CMK (cell line): ENCODE measurements at regions not wholly inside any gene's neighbourhood (a gene's known extent, or its start where the extent isn't known, plus 50 kb on each side); places are given as distances from the start of the nearest gene placed in this dataset.

Experiments
- DNase-seq: peaks from one replicate; pipeline ENCODE4 v3.0.0-alpha.2; 2010; ENCODE audit warnings: low read depth

DNA sequence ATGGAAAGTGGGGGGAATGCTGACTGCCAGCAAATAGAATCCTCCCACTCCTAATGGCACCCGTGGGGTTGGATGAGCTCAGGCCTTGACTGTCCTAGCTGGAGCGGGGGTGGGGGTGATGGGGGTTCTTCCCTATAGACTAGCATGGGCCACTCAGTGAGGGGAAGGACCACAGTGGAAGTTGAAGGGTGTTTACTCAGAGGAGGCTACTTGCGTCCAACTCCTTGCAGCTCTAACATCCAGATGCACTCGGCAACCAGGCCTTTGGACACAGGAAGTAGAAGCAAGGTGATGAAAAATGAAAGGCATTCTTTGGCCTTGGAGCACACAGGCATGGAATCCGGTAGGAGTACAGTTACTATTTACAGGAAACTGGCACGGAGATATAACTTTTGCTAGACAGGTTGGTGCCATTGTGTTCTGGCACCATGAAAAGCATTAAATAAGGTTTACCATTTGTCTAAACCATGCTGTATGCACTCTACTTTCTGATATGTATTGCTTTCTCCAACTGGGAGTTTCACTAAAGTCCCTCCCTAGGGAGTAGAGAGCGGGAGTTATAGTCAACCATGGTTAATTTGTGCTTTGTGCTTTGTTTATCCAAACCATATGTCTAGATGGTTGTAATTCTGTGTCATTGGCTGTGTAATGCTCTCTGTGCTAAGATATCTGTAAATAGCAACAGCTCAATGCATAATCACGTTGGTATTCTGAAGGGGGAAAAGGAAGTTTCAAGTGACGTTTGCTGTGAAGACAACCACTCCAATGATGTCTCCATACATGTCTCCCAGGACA, 125.3 kb downstream of the TSHZ3 start:
- DNase-seq: no peak

DNA sequence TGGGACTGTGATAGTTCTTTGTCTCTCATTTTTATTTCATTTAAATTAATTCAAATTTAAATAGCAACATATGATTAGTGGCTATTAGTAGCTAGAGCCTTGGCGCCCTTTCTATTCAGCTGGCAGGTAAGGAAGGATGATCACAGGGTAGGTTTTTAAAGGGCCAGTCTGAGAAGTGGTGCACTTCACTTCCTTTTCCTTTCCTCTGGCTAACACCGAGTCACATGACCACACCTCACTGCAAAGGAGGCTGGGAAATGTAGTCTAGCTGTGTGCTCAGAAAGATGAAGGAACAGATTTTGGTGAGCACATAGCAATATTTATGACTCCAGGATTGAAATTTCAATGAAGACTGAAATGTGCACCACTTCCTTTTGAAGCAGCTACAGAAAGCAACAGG, 128.7 kb downstream of the TSHZ3 start:
- DNase-seq: peak; percentile 9

DNA sequence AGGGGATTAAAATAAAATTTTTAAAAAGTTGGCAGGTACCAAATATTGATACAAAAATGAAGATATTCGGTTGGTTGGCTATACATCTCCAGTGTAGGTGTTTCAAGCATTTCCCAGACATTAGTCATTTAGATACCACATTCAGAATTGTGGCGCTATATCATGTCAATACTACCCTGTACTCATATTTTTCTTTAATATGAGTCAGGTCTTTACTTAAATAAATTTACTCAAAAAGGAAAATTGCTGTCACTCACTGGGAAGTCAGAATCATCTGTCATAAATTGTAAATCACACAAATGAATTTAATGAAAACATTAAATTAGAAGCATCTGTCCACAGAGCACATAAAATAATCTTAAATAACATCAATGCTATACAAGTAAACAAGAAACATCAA, 134.2 kb downstream of the TSHZ3 start:
- DNase-seq: no peak

DNA sequence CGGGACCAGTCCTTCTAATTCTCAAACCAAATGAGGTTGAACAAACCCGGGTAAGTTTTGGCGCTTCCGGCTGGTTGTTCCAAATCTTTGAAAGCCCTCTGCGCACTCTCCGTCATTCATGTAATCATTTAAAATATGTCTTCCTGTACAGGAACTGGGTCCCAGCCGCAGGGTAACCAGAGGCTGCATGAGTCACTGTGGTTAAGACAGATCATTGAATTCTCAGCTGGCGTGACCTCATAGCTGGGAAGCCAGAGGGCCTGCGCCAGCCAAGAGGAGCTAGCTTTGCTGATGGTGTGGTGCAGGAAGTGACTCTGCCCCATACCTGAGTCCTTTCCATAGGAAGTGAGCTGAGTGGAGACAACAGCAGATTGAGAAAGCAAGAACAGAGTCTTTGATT, 135.2 kb downstream of the TSHZ3 start:
- peak; percentile 48 for DNase-seq

DNA sequence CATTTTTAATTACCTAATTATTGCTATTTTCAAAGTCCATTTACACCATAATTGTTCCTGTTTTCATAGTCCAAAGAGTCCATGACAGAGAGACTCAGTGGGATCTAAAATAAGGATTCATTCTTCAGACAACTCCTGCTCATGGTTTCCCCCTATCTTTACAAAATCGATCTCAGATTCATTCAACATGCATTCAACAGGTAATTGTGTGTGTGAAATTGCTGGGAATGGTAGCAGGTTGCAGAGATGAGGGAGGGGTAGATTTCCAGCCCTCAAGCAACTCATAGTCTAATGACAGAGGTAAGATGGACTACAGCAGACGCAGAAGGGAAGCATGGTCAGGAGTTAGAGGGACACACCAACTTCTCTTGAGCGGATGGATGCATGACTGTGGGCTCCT, 138.1 kb downstream of the TSHZ3 start:
- no peak for DNase-seq

DNA sequence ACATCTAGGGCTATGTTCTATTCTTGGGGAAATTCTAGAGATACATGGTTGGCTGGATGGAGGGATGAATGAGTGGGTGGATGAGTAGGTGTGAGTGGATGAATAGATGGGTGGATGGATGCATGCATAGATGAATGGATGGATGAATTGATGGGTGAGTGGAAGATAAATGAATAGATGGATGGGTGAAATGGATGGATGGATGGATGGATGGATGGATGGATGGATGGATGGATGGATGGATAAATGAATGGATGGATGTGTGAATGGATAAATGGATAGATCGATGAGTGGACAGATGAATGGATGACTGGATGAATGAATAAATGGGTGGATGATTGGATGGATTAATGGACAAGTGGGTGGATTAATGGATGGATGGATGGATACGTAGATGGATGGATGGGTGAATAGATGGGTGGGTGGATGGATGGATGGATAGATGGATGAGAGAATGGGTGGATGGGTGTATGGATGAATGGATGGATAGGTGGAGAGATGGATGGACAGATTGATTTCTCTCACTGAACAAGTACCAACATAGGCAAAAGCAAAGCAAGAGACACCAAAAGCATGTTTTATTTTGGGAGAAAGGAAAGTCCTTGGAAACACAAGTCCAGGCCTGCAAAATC, 143.2 kb downstream of the TSHZ3 start:
- no peak for DNase-seq

DNA sequence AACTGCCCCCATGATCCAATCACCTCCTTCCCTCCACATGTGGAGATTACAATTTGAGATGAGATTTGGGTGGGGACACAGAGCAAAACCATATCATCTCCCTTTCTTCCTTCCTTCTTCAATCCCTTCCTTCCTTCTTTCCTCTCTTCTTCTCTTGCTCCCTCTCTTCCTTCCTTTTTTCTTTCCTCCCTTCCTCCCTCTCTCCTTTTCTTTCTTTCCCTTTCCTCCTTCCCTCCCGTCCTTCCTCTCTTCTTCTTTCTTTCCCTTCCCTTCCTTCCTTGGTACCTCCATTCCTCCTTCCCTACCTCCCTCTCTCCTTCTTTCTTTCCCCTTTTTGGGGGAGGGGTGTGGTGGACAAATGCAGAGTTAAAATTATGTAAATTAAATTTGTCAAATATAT, 145.1 kb downstream of the TSHZ3 start:
- no peak for DNase-seq

DNA sequence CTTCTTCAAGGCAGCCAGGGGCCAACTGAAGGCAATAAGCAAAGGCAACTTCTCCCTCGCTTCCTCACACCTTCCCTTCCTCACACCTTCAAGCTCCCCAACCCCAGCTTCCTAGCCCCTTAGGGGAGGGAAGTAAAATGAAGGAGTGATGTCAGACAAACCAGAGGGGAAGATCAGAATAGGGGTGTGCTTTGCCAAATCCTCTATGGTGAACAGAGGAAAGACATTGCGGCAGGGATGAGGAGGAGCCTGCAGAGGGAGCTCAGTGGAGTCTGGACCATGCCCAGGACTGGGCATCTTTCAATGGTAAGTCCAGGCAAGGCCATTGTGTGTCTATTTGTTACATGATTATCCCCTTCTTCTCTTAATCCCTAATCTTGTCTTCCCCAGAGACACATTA, 164.0 kb downstream of the TSHZ3 start:
- no peak for DNase-seq

DNA sequence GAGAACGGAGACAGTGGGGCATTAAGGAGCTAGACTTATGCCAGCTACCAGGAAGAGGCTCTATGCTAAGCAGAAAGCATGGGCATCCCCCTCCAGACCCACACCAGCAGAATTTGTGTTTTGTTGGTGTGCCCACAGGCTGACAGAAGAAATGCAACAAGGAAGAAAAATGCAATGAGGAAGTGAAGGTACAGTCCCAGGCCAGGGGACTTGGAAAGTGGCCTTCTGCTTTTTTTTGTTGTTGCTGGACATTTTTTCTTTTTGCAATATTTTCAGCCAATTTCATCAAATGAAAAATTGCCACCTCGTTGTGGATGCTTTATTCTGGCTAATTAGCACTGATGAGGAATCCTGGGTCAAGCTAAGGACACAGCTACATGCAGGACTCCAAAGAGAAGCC, 167.7 kb downstream of the TSHZ3 start:
- DNase-seq: no peak

DNA sequence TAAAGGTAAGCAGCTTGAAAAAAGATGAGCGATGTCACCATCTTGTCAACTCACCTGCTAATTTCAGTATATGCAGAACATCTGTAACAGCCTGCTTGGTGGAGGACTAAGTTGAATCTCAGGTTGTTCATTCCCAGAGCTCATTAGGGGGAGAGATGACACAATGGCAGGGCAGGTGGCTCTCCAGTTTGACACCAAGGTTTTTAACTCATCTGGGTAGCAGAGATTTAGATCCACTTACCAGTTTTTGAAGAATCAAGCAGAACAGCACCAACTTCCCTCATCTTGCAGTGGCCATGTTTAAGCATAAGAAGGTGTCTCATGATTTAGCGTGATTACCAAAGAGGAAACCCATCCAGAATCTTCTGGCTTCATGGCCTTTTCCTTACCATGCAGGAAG, 168.3 kb downstream of the TSHZ3 start:
- no peak for DNase-seq

DNA sequence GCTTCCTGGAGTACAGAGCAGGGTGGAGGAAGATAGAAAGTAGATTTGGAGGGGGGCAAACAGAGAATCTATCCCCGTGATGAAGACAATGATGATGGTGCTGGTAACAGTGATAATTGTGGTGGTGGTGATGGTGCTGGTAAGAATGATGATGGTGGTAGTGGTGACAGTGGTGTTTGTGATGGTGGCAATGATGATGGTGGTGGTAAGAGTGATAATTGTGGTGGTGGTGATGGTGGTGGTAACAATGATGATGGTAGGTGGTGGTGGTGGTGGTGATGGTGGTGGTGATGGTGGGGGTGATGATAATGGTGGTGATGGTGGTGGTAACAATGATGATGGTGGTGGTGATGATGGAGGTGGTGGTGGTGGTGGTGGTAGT, 169.8 kb downstream of the TSHZ3 start:
- DNase-seq: no peak

DNA sequence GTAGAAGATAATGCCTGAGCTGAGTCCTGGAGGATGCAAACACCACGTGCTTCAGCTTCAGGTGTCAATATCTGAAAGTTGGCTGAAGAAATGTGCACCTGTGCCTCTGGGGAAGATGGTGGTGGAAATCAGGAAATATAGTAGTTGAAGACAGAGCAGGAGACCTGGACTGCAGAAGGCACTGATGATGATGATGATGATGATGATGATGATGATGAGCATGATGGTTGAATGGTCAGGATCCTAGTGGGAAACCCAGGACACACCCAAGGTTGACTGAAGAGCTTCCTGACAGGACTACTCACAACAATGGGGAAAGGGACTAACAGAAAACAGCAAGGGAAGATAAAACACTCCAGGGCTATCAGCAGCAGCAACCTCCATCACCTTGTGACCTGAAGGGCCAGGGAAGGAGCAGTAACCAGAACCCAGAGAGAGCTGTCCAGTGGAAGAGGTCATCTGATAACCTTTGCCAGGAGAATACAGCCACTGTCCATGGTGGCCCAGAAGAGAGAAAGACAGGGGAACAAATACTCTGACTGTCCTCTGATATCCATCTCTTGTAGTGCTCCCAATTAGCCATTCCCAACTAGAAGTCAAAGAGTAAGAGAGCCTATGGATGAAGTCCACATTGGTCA, 170.3 kb downstream of the TSHZ3 start:
- no peak for DNase-seq

DNA sequence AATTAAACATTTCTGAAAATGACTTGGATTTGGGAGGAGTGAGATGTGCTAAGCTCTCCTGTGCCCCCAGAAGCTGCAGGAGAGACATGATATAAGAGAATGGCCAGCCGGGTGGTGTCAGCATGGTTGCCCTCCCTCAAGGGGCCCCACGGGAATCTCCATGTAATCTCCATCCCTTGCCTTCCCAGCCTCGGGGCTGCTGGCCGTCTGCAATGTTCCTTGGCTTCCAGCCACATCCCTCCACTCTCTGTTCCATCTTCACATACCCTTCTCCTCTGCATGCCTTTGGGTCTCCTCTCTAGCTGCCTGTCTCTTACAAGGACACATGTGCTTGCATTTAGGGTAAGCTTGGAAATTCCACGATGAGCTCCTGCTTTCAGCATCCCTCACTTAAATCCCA, 172.0 kb downstream of the TSHZ3 start:
- no peak for DNase-seq

DNA sequence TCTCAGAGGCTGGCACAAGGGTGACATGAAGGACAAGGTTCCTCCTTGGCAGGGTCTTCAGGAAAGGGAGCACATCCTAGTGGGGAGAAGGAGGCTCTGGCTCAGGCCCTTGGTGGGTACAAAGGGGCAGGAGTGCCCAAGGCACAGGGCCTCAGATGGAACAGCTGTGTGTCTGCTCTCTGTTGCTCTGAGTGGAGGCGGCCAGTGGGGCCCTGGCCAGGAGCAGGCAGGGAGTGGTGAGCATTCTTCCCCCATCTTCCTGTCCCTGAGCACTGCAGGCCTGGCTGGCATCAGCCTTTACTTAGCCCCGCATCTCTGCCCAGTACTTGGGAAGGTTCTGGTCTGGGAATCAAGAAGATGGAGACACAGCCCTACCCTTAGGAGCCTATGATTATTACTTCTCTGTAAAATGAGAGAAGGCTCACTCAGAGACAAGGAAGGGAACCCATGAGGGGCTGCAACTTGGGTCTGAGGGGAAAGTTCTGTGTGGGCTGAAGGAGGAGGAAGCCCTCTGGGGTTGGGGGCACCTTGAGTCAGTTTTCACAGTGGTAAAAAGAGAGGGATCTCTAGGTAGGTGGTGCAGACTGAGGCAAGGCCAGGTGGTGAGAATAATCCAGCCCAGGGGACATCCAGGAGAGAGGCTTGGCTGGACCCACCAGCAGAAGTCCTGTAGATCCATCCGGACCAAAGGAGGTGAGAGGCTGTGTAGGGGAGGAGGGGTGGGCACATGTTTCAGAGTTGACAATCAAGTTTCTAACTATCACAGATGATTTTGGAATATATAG, 173.5 kb downstream of the TSHZ3 start:
- no peak for DNase-seq

DNA sequence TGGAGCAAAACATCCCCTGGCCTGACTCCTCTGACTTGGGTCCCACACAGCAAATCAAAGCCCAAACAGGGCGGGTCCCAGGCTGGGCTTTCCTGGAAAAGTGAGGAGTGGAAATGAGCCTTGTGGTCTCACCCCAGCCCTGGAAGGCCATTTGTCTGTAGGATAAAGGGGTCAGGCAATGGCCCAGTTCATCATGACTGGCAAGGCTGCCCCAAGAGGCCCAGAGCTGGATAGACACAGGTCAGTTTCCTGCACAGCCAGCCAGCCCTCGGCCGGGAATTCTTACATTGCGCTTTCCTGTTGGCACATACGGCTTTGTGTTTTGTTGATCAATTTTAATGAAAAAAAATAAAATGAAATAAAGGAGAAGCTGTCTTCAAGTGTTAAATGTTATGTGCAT, 174.3 kb downstream of the TSHZ3 start:
- no peak for DNase-seq

DNA sequence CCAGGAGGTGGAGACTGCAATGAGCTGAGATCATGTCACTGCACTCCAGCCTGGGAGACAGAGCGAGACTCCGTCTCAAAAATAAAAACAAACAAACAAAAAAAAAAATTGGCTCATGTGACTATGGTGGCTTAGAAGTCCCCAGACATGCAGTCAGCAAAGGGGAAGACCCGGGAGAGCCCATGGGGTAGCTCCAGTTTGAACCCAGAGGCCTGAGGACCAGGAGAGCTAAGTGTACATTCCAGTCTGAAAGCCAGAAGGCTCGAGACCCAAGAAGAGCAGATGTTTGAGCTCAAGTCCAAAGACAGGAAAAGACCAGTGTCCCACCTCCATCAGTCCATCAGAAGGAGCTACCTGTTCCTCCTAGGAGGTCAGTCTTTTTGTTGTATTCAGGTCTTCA, 175.2 kb downstream of the TSHZ3 start:
- no peak for DNase-seq

DNA sequence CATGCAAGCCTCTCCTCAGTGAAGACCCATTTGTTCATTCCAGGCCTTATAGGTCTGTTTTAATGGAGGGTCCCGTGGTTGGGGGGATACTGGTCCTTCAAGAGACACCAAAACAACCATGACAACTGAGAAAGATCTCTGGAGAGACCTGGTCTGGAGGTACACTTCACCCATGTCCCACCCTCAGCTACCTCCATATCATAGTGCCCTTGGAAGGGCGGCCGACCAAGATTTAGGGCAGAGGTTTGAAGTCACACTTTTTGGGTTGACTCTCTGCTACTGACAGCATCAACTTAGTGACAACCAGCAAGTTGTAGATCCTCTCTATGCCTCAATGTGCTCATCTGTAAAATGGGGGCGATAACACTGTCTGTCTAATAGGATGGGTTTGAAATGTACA, 177.3 kb downstream of the TSHZ3 start:
- DNase-seq: no peak

DNA sequence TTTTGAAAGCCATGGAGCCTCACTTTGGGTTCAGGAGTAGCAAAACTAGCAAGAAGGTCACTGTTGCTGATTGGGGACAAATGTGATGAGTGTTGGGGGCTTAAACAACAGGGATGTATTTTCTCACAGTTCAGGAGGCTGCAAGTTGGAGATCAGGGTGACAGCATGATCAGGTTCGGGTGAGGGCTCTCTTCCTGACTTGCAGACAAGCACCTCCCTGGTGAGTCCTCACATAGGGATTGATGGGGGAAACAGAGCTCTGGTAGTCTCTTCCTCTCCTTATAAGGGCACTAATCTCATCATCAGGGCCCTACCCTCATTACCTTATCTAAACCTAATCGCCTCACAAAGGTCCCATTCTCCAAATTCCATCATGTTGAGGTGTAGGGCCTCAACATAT, 179.2 kb downstream of the TSHZ3 start:
- DNase-seq: no peak

DNA sequence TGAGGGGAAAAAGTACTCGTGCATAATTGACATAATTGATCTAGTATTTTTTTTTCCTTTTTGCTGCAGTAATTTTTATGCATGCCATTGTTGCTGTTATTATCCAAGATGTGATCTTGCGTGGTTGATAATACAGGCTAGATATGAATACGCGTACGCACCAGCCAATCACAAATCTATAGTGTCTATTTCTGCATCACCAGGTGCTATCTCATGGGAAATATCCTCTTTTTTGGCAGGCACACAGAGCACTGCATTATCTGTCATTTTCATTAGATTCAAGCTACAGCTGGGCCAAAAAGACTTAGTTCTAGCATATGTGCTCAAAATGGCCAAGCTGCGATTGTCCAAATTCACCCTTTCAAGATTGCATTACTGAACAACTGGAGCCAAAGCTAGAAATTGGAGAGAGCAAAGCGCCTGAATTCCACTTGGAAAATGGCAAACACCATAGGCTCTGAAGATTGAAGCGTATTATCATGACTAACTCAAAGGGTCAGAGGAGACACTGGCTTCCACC, 181.1 kb downstream of the TSHZ3 start:
- DNase-seq: no peak

DNA sequence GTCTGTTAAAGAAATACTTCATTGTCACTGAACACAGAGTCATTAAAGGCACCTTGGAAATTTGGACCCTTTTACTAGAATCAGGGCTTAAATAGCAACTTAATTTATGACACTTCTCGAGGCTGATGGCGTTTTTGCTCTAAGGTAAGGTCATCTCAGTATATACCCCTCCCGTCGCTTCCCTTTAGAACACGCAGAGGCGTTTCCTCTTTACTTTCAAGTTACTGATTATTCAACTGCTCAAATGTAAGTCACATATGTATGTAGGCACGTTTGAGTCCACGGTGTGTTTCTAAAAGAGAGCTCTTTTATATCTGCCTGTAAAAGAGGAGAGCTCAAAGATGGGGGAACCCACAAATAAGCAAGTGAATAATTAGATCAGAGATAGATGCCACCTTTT, 181.5 kb downstream of the TSHZ3 start:
- DNase-seq: no peak

DNA sequence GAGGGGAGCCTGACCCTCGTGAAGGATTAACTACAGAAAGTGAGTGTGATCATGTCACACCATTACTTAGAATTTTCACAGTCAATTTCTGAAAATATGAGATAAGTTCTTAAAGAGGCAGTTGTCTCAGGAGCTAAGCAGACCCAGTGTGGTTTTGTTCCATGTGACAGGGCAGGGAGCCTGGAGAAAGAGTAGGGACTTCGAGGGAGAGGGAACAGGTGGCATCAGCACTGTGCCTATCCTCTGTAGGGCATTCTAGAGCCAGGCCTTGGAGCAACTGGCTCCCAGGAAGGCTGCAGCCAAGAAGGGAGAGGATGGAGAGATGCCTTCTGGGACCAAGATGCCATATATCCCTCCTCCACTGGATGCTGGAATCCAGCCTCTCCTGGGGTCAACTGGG, 183.0 kb downstream of the TSHZ3 start:
- DNase-seq: no peak

DNA sequence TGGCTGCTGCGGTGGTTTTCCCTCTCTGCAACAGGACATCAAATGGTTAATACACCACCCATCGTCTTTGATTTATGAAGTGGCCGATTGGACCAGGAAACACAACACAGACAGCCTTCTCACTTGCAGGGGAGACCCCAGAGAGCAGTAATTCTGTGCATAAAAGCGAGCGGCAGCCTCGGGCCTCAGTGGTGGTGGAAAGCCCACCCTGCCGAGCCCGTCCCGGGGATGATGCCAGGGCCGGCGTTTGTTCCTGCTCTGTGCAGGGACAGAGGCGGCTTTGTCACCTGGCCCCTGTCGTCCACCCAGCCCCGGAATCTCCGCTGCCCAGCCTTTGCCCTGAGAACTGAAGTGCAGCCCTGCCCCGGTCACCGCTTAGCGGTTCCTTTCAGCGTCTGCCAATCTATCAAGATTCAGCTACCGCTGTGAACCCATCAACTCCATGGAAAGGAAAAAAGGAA, 184.4 kb downstream of the TSHZ3 start:
- DNase-seq: no peak
